ENCODE measurements at regions not wholly inside any gene's neighbourhood (a gene's known extent, or its start where the extent isn't known, plus 50 kb on each side); places are given as distances from the start of the nearest gene placed in this dataset.

- no peak for TF ChIP-seq ZNF692 (tag by site-specific recombination; IDR thresholded peaks at IDR 0.05)
- TF ChIP-seq KLF9 (tag by site-specific recombination; IDR thresholded peaks at IDR 0.05; ENCODE audit: low read depth), result no peak
- TF ChIP-seq ZNF302 (tag by site-specific recombination; IDR thresholded peaks at IDR 0.05; ENCODE audit: low read depth), result no peak
- TF ChIP-seq BCL11A (tag by site-specific recombination; IDR thresholded peaks at IDR 0.05; ENCODE audit: low read depth), result no peak
- TF ChIP-seq ZBTB21 (tag by site-specific recombination; IDR thresholded peaks at IDR 0.05), result no peak
- TF ChIP-seq ZFP3 (tag by site-specific recombination; IDR thresholded peaks at IDR 0.05; ENCODE audit: low read depth), result no peak
- TF ChIP-seq HOXA7 (CRISPR knock-in tag; IDR thresholded peaks at IDR 0.05; ENCODE audit: borderline replicate concordance), result no peak
- TF ChIP-seq ZNF37A (tag by site-specific recombination; IDR thresholded peaks at IDR 0.05), result no peak
- TF ChIP-seq ZNF311 (tag by site-specific recombination; IDR thresholded peaks at IDR 0.05; ENCODE audit: borderline replicate concordance), result no peak
- TF ChIP-seq ZNF292 (tag by site-specific recombination; IDR thresholded peaks at IDR 0.05; ENCODE audit: borderline replicate concordance, low read depth), result no peak
- TF ChIP-seq ZNF18 (tag by site-specific recombination; IDR thresholded peaks at IDR 0.05), result no peak
- no peak for TF ChIP-seq ZNF561 (tag by site-specific recombination; IDR thresholded peaks at IDR 0.05; ENCODE audit: borderline replicate concordance)
These were observed 185.3 kb downstream of the LRATD1 start (continued) for GRCh38 chr2:14817848-14818247.

- POLR2A ChIA-PET, result no interaction called here
- CTCF ChIA-PET, result interaction anchor here (0.6 kb wide), 1 partner anchor 51 kb away, joined by 4 read pairs; no protein-coding TSS in a partner anchor
These were observed 194.0 kb downstream of the LRATD1 start for GRCh38 chr2:14826518-14826917.

GRCh38 chr2:14827226-14828023 lies 194.9 kb downstream of the LRATD1 start:
- Histone ChIP-seq H3K36me3 (ENCODE audit: control insufficient read depth in 2 of 2, insufficient read depth in 1 of 2, low read length in 2 of 2) (no peaks in the 10 kb centered on the region), H3K4me3 (ENCODE audit: low read depth, low read length) (no peak overlapping the region), H3K27ac (ENCODE audit: extremely low read depth, low read depth, low read length) (no peak overlapping the region), H3K4me1 (ENCODE audit: control insufficient read depth, insufficient read depth, low read length) (no peaks in the 10 kb centered on the region), H3K9me3 (ENCODE audit: control insufficient read depth, insufficient read depth, low read depth, low read length) (no peaks in the 10 kb centered on the region)
- CTCF ChIA-PET, result no interaction called here
- POLR2A ChIA-PET, result no interaction called here
- TF ChIP-seq ZNF521 (tag by site-specific recombination; IDR thresholded peaks at IDR 0.05), result no peak
- TF ChIP-seq ZNF354C (tag by site-specific recombination; IDR thresholded peaks at IDR 0.05; ENCODE audit: borderline replicate concordance, low read depth), result no peak
- TF ChIP-seq ZNF473 (tag by site-specific recombination; IDR thresholded peaks at IDR 0.05), result no peak
- no peak for TF ChIP-seq ZFP69B (tag by site-specific recombination; IDR thresholded peaks at IDR 0.05)
- no peak for TF ChIP-seq ZNF704 (tag by site-specific recombination; IDR thresholded peaks at IDR 0.05)
- TF ChIP-seq ZSCAN18 (tag by site-specific recombination; IDR thresholded peaks at IDR 0.05), result no peak
- no peak for TF ChIP-seq ZNF548 (tag by site-specific recombination; IDR thresholded peaks at IDR 0.05)
- no peak for TF ChIP-seq ZNF202 (tag by site-specific recombination; IDR thresholded peaks at IDR 0.05; ENCODE audit: borderline replicate concordance)
- no peak for TF ChIP-seq ZNF510 (tag by site-specific recombination; IDR thresholded peaks at IDR 0.05; ENCODE audit: insufficient replicate concordance)
- TF ChIP-seq ZEB2 (tag by site-specific recombination; IDR thresholded peaks at IDR 0.05), result no peak
- no peak for TF ChIP-seq ZNF747 (tag by site-specific recombination; IDR thresholded peaks at IDR 0.05)
- no peak for TF ChIP-seq ZSCAN30 (tag by site-specific recombination; IDR thresholded peaks at IDR 0.05)

More at GRCh38 chr2:14826518-14826917, 194.0 kb downstream of the LRATD1 start:
- H3K27ac ChIP-seq (ENCODE audit: extremely low read depth, low read depth, low read length), result no peak overlapping the region
- no peak for TF ChIP-seq ZNF843 (tag by site-specific recombination; IDR thresholded peaks at IDR 0.05)
- no peak for TF ChIP-seq ZNF132 (tag by site-specific recombination; IDR thresholded peaks at IDR 0.05; ENCODE audit: borderline replicate concordance)
- TF ChIP-seq KLF1 (tag by site-specific recombination; IDR thresholded peaks at IDR 0.05), result no peak
- no peak for TF ChIP-seq ZNF292 (tag by site-specific recombination; IDR thresholded peaks at IDR 0.05; ENCODE audit: borderline replicate concordance, low read depth)
- no peak for TF ChIP-seq ZNF776 (tag by site-specific recombination; IDR thresholded peaks at IDR 0.05; ENCODE audit: borderline replicate concordance)
- TF ChIP-seq OVOL3 (tag by site-specific recombination; IDR thresholded peaks at IDR 0.05), result no peak
- TF ChIP-seq MZF1 (tag by site-specific recombination; IDR thresholded peaks at IDR 0.05; ENCODE audit: borderline replicate concordance), result no peak
- no peak for TF ChIP-seq ZNF792 (tag by site-specific recombination; IDR thresholded peaks at IDR 0.05)
- no peak for TF ChIP-seq HOXC10 (CRISPR knock-in tag; IDR thresholded peaks at IDR 0.05)
- H3K4me1 ChIP-seq (ENCODE audit: control insufficient read depth, insufficient read depth, low read length), result no peaks in the 10 kb centered on the region
- H3K36me3 ChIP-seq (ENCODE audit: control insufficient read depth in 2 of 2, insufficient read depth in 1 of 2, low read length in 2 of 2), result no peaks in the 10 kb centered on the region
- H3K9me3 ChIP-seq (ENCODE audit: control insufficient read depth, insufficient read depth, low read depth, low read length), result no peaks in the 10 kb centered on the region
- no peak overlapping the region for H3K4me3 ChIP-seq (ENCODE audit: low read depth, low read length)

Measured in HEK293 (cell line).